Naive B cell (primary cell): ENCODE measurements at regions not wholly inside any gene's neighbourhood (a gene's known extent, or its start where the extent isn't known, plus 50 kb on each side); places are given as distances from the start of the nearest gene placed in this dataset.

ENCODE experiments used
- ATAC-seq, 2 donors: fragments of 150-1000 bp; cut with Tn5 transposase; 2 replicates each; pipeline ENCODE4 v1.10.0; 2021; ENCODE audit warnings: low read depth in 2 of 2, mild to moderate bottlenecking in 2 of 2, moderate library complexity in 2 of 2
- DNase-seq: peaks from one replicate; pipeline ENCODE4 v3.0.0; 2022
- H3K27ac Mint-ChIP-seq, 6 donors: one replicate each; pipeline ENCODE4 v1.8.0; 2020 to 2022; ENCODE audit warnings: mild to moderate bottlenecking in 6 of 6, mixed read lengths in 6 of 6, moderate library complexity in 5 of 6, inconsistent platforms in 2 of 6
- H3K27me3 Mint-ChIP-seq, 3 donors: one replicate each; pipeline ENCODE4 v1.8.0; 2021 to 2022; ENCODE audit warnings: mixed read lengths in 3 of 3, mild to moderate bottlenecking in 1 of 3
- H3K36me3 Mint-ChIP-seq, 2 donors: one replicate each; pipeline ENCODE4 v1.8.0; 2020 to 2022; ENCODE audit warnings: mixed read lengths in 2 of 2, inconsistent platforms in 1 of 2, mild to moderate bottlenecking in 1 of 2
- H3K4me1 Mint-ChIP-seq, 3 donors: one replicate each; pipeline ENCODE4 v1.8.0; 2020 to 2022; ENCODE audit warnings: mixed read lengths in 3 of 3, inconsistent platforms in 1 of 3, mild to moderate bottlenecking in 1 of 3, moderate library complexity in 1 of 3
- H3K4me3 Mint-ChIP-seq, 8 donors: one replicate each; pipeline ENCODE4 v1.8.0; 2020 to 2022; ENCODE audit warnings: mild to moderate bottlenecking in 8 of 8, mixed read lengths in 8 of 8, moderate library complexity in 8 of 8, inconsistent platforms in 2 of 8
- H3K9me3 Mint-ChIP-seq, 7 donors: one replicate each; pipeline ENCODE4 v1.8.0; 2020 to 2022; ENCODE audit warnings: mixed read lengths in 7 of 7, mild to moderate bottlenecking in 5 of 7, inconsistent platforms in 2 of 7, moderate library complexity in 1 of 7

DNA sequence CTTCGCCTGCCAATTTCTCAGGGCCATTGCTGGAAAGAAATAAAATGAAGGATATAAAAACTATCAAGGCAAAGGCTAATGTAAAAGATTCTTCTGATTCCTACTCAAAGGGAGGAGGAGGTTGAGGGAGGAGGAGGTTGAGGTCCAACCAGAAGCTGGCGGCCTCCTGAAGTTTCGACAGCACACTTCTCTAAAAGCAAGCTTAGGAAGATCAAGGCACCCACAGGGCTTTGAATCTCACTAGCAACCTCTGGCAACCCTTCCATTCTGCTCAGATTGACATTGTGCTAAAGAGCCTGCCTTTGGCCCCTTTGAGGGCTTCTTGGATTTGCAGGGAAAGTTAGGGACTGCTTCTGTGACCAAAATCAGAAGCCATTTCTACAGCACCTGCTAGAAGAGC lies 81.5 kb upstream of the TNRC6C start:
- Mint-ChIP-seq H3K27ac (peak overlapping the region in 1 of 6 donors; percentile 84), H3K4me3 (peak overlapping the region in 2 of 8 donors; percentile 24 to 30), H3K4me1 (peaks cover 47 to 85% (median 82%) of the 10 kb centered on the region in 3 donors), H3K9me3 (peaks cover 0 to 8% (median 6%) of the 10 kb centered on the region in 7 donors), H3K27me3 (peaks cover 7 to 10% (median 10%) of the 10 kb centered on the region in 3 donors), H3K36me3 (peaks cover 6 to 9% of the 10 kb centered on the region in 2 donors)
- DNase-seq (no peak), ATAC-seq (no peak)

GRCh38 chr17:77877646-77878355 lies 80.7 kb upstream of the TNRC6C start:
- Mint-ChIP-seq H3K36me3 (peaks cover 6 to 9% of the 10 kb centered on the region in 2 donors), H3K4me1 (peaks cover 54 to 87% (median 87%) of the 10 kb centered on the region in 3 donors), H3K27ac (peak overlapping the region in 2 of 6 donors; percentile 70 to 84), H3K4me3 (peak overlapping the region in 2 of 8 donors; percentile 16 to 30), H3K9me3 (peaks cover 0 to 8% (median 6%) of the 10 kb centered on the region in 7 donors), H3K27me3 (peaks cover 5 to 9% (median 8%) of the 10 kb centered on the region in 3 donors)
- ATAC-seq, result no peak
- DNase-seq, result no peak

- peak overlapping the region in 4 of 6 donors; percentile 29 to 94 (median 76) for H3K27ac Mint-ChIP-seq
- H3K27me3 Mint-ChIP-seq, result peaks cover 0 to 6% (median 4%) of the 10 kb centered on the region in 3 donors
- DNase-seq, result no peak
- peak overlapping the region in 2 of 8 donors; percentile 15 to 84 for H3K4me3 Mint-ChIP-seq
- ATAC-seq, result no peak
- peaks cover 59 to 90% (median 86%) of the 10 kb centered on the region in 3 donors for H3K4me1 Mint-ChIP-seq
- peaks cover 0 to 8% (median 6%) of the 10 kb centered on the region in 7 donors for H3K9me3 Mint-ChIP-seq
- H3K36me3 Mint-ChIP-seq, result peaks cover 6 to 9% of the 10 kb centered on the region in 2 donors
Measured at GRCh38 chr17:77879226-77879895, 79.1 kb upstream of the TNRC6C start.

DNA sequence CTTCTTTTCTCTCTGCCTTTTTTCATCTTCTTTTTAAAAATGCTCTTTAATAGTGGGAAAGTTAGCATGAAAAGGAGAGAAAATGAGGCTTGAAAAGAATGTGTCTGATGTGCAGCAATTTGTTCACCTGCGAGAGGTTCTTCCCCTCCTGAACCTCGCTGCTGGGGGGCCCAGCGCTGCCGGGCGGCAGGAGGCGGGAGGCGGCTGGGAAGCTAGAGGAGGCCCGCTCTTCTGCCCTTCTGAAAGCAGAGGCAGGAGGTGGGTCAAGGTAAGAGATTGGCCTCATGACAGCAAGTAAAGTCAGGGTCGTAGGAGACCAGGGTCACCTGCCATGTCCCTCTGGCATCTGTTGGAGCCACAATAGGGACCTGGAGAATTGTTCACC lies 78.6 kb upstream of the TNRC6C start:
- H3K4me1 Mint-ChIP-seq, result peaks cover 57 to 90% (median 84%) of the 10 kb centered on the region in 3 donors
- peaks cover 0 to 8% (median 6%) of the 10 kb centered on the region in 7 donors for H3K9me3 Mint-ChIP-seq
- peak overlapping the region in 3 of 6 donors; percentile 29 to 94 (median 81) for H3K27ac Mint-ChIP-seq
- peaks cover 0 to 6% (median 4%) of the 10 kb centered on the region in 3 donors for H3K27me3 Mint-ChIP-seq
- DNase-seq (no peak), ATAC-seq (no peak)
- H3K36me3 Mint-ChIP-seq, result peaks cover 6 to 9% of the 10 kb centered on the region in 2 donors
- H3K4me3 Mint-ChIP-seq, result peak overlapping the region in 4 of 8 donors; percentile 15 to 84 (median 62)

- Mint-ChIP-seq H3K4me3 (peak overlapping the region; percentile 67 to 95 (median 87)), H3K27ac (peak overlapping the region; percentile 94 to 100 (median 100)), H3K4me1 (peaks cover 56 to 85% (median 84%) of the 10 kb centered on the region in 3 donors), H3K27me3 (peaks cover 0 to 4% (median 4%) of the 10 kb centered on the region in 3 donors), H3K36me3 (peaks cover 4% of the 10 kb centered on the region in 2 donors), H3K9me3 (peaks cover 0 to 6% (median 4%) of the 10 kb centered on the region in 7 donors)
- ATAC-seq, result no peak
- no peak for DNase-seq
Measured at GRCh38 chr17:77880711-77881450, 77.6 kb upstream of the TNRC6C start.

DNA sequence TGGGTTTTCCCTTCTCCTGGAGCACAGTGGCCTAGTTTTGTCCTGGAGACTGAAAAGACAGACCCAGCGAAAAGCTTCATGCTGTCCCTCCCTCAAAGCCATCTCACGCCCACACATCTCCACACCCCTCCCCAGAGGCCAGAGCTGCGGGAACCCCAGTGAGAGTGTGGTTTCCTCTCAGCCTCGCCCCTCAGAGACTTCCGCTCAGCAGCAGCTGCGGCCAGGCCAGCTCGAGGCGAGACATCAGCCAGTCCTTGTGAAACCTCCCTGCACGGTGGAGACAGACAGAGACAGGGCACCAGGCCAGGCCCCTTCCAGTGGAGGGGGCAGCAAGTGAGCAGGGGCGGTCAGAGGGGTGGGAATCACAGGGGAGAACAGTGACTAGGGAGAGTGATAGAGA lies 77.0 kb upstream of the TNRC6C start:
- Mint-ChIP-seq H3K9me3 (peaks cover 0 to 2% (median 0%) of the 10 kb centered on the region in 7 donors), H3K36me3 (no peaks in the 10 kb centered on the region), H3K27ac (peak overlapping the region; percentile 94 to 100 (median 100)), H3K4me1 (peaks cover 58 to 85% (median 84%) of the 10 kb centered on the region in 3 donors), H3K4me3 (peak overlapping the region; percentile 67 to 95 (median 87)), H3K27me3 (peaks cover 0 to 4% (median 0%) of the 10 kb centered on the region in 3 donors)
- DNase-seq (peak; percentile 94), ATAC-seq (peak; percentile 74 to 76)

GRCh38 chr17:77882040-77882439 lies 76.5 kb upstream of the TNRC6C start:
- peaks cover 62 to 89% (median 84%) of the 10 kb centered on the region in 3 donors for H3K4me1 Mint-ChIP-seq
- no peaks in the 10 kb centered on the region for H3K9me3 Mint-ChIP-seq
- no peaks in the 10 kb centered on the region for H3K36me3 Mint-ChIP-seq
- ATAC-seq (no peak), DNase-seq (no peak)
- H3K27me3 Mint-ChIP-seq, result peaks cover 0 to 4% (median 0%) of the 10 kb centered on the region in 3 donors
- H3K27ac Mint-ChIP-seq, result peak overlapping the region; percentile 94 to 100 (median 100)
- peak overlapping the region; percentile 67 to 95 (median 87) for H3K4me3 Mint-ChIP-seq

DNA sequence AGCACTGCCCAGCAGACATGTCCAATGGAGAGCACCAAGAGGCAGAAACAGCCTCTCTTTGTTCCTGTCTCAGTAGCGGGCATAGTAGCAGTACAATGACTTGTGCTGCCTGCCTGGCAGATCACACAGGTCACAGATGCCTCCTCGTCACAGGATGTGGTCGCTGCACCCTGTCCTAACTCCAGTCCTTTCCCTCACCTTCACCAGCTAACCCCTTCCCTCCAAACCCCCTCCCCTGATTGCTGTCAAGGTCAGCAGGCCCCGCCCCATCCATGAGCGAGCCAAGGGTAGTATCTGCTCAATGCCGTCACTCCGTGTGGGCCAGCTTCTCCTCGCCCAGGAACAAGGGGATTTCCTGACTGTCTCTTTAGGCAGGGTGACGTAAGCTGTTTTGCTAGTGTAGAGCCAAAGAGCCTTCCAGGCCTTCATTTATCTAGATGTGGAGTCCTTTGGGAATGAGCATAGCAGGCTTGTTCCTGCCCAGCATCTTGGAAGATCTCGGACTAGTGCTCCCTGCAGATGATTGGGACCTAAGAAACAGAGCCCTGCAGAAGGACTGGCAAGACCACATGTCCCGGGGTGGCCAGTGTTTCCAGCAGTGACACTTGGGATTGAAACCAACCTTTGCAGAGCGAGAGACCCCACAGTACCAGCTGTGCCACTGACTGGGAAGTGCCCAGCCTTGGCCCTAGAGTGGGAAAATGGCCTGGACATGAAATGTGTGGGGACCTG lies 75.9 kb upstream of the TNRC6C start:
- Mint-ChIP-seq H3K27me3 (peaks cover 0 to under 1% (median 0%) of the 10 kb centered on the region in 3 donors), H3K36me3 (no peaks in the 10 kb centered on the region), H3K4me3 (peak overlapping the region; percentile 67 to 95 (median 87)), H3K4me1 (peaks cover 62 to 89% (median 84%) of the 10 kb centered on the region in 3 donors), H3K9me3 (no peaks in the 10 kb centered on the region), H3K27ac (peak overlapping the region; percentile 94 to 100 (median 100))
- DNase-seq (peak; percentile 89), ATAC-seq (peak; percentile 68 to 72)

DNA sequence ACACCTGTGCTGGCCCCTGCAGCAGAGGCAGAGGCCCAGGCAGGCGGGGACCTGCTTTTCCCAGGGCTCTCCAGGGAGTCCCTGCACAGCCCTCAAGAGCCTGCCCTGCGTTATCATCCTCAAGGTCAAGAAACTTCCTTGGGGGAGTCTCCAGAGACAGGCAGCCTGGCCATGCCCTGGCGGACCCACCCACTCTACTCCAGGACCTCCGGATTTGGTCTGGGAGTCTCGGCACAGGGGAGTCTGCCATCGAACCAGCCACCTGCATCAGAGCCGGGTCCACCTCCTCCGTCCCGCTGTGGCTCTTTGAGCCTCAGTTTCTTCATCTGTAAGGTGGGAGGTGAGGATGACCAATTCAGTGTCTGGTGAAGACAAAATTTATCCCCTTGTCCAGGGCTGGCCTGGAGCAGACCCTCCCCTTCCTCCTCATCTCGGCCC lies 75.3 kb upstream of the TNRC6C start:
- Mint-ChIP-seq H3K9me3 (no peaks in the 10 kb centered on the region), H3K27me3 (peaks cover 0 to 3% (median 3%) of the 10 kb centered on the region in 3 donors), H3K27ac (peak overlapping the region; percentile 94 to 100 (median 100)), H3K4me3 (peak overlapping the region in 3 of 8 donors; percentile 53 to 92 (median 87)), H3K36me3 (no peaks in the 10 kb centered on the region), H3K4me1 (peaks cover 63 to 91% (median 86%) of the 10 kb centered on the region in 3 donors)
- ATAC-seq, result no peak
- no peak for DNase-seq

DNA sequence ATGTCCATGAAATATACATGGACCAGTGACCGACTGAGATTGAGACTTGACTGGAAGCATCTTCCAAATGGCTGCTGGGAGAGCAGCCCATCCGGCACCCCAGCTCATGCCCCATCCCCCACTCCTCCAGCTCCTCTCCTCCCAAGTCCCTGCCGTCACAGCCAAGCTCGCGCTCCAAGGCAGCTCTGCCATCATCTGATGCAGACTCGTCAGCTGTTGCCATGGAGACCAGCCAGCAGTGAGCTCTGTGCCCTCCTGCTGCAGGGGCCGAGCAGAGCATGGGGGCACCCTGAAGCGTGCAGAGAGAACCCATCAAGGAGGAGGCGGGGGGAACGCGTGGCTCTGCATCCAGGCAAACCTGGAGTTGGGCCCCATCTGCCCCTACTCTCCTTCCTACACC lies 74.5 kb upstream of the TNRC6C start:
- peaks cover 68 to 94% (median 85%) of the 10 kb centered on the region in 3 donors for H3K4me1 Mint-ChIP-seq
- DNase-seq (no peak), ATAC-seq (no peak)
- no peaks in the 10 kb centered on the region for H3K9me3 Mint-ChIP-seq
- H3K4me3 Mint-ChIP-seq, result peak overlapping the region in 7 of 8 donors; percentile 33 to 84 (median 53)
- H3K36me3 Mint-ChIP-seq, result no peaks in the 10 kb centered on the region
- peak overlapping the region; percentile 94 to 100 (median 97) for H3K27ac Mint-ChIP-seq
- peaks cover 7 to 11% (median 9%) of the 10 kb centered on the region in 3 donors for H3K27me3 Mint-ChIP-seq

DNA sequence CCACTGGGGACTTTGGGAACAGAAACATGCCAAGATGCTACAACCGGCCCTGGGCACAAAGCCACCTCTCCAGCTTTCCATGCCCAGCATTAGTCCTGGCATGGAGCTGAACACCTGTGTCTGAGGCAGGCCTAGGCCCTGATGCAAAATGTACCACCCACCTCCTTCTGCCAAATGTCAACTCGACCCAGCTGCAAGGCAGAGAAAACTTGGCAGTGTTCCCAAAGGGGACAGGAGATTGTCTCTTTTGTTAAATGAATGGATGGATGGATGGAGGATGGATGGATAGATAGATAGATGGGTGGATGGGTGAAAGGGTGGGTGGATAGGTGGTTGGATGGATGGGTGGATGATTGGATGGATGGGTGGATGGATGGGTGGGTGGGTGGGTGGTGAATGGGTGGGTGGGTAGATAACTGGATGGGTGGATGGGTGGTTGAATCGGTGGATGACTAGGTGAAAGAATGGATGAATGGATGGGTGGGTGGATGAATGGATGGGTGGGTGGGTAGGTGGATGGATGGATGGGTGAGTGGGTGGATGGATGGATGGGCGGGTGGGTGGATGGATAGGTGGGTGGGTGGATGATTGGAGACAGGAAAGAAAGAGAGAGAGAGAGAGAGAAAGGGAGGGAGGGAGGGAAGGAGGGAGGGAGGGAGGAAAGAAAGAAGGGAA lies 73.4 kb upstream of the TNRC6C start:
- Mint-ChIP-seq H3K9me3 (no peaks in the 10 kb centered on the region), H3K36me3 (no peaks in the 10 kb centered on the region), H3K27ac (peak overlapping the region in 5 of 6 donors; percentile 94 to 100 (median 99)), H3K4me3 (no peak overlapping the region), H3K4me1 (peaks cover 64 to 88% (median 84%) of the 10 kb centered on the region in 3 donors), H3K27me3 (peaks cover 9 to 22% (median 12%) of the 10 kb centered on the region in 3 donors)
- DNase-seq (no peak), ATAC-seq (no peak)
